GM12872 (cell line): ENCODE measurements at regions not wholly inside any gene's neighbourhood (a gene's known extent, or its start where the extent isn't known, plus 50 kb on each side); places are given as distances from the start of the nearest gene placed in this dataset.

ENCODE experiments used
- CTCF ChIP-seq: IDR thresholded peaks from 3 replicates; pipeline ENCODE4 v1.5.1; 2011; ENCODE audit warnings: low read depth, mild to moderate bottlenecking, low read length, moderate library complexity; ENCODE audit not compliant: insufficient read depth

GRCh38 chr5:174175716-174176268, 130.3 kb downstream of the NSG2 start:
- no peak for TF ChIP-seq CTCF

GRCh38 chr5:174176511-174176910, 131.0 kb downstream of the NSG2 start:
- TF ChIP-seq CTCF, result no peak

DNA sequence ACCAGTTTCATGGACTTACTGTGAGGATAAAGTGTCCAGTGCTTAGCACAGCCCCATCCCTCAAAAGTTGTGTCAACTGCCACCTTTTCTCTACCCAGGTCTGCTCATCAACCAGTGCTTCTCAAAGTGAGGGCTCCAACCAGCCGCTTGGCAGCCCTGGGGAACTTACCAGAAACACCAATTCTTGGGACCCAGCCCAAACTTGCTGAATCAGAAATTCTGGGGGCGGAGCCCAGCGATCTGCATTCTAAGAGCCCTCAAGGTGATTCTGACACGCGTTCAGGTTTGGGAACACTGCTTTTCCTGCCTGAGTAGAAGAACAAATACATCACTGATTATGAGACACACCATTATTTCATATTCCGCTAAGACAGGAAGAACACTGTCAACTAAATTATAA, 132.0 kb downstream of the NSG2 start:
- TF ChIP-seq CTCF, result no peak

GRCh38 chr5:174177976-174178605, 132.6 kb downstream of the NSG2 start:
- TF ChIP-seq CTCF, result no peak

- TF ChIP-seq CTCF, result no peak
These were observed 135.1 kb downstream of the NSG2 start for GRCh38 chr5:174180639-174181038.

DNA sequence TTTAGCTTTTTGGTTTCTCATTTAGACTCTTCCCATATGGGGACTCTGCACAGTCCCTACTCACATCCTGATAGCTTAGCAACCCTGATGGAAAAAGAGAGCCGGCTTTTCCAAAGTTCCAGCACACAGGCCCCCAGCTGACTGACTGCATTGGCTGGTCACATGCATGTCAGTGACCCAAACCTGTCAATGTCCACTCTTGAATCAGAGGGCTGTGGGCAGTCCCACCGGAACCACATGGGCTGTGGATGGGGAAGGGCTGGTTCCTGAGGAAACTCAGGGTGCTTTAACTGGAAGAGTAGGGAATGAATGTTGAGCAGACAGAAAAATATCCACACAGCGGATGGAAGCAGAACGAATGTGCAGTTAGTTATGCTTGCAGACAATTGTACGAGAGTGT, 136.6 kb downstream of the NSG2 start:
- TF ChIP-seq CTCF, result no peak

GRCh38 chr5:174183701-174184100, 138.2 kb downstream of the NSG2 start:
- TF ChIP-seq CTCF, result no peak
